NCI-H1694 treated with DMSO at 0.1 percent for 48 hours (cell line): ENCODE measurements at regions not wholly inside any gene's neighbourhood (a gene's known extent, or its start where the extent isn't known, plus 50 kb on each side); places are given as distances from the start of the nearest gene placed in this dataset.
"Not testable (repeated sequence)": the region's sequence is repeated elsewhere in the genome, so short reads cannot be mapped to it uniquely, and the experiment has no call there.

Experiments used
- DNase-seq: peaks from one replicate; lab custom pipeline; 2025; lab: John Stamatoyannopoulos, UW

- DNase-seq, result no peak
Observed at GRCh38 chr7:156065400-156065799, 253.1 kb upstream of the SHH start.

- no peak for DNase-seq
Observed at GRCh38 chr7:156064971-156065386, 252.7 kb upstream of the SHH start.

GRCh38 chr7:156063241-156063810, 251.1 kb upstream of the SHH start:
- DNase-seq, result no peak

GRCh38 chr7:156062286-156062685, 250.0 kb upstream of the SHH start:
- no peak for DNase-seq

- no peak for DNase-seq
Observed at GRCh38 chr7:156061689-156062255, 249.5 kb upstream of the SHH start.

- DNase-seq, result no peak
Observed at GRCh38 chr7:156060925-156061324, 248.7 kb upstream of the SHH start.

GRCh38 chr7:156059369-156059768, 247.1 kb upstream of the SHH start:
- no peak for DNase-seq

- no peak for DNase-seq
Observed at GRCh38 chr7:156058248-156058647, 246.0 kb upstream of the SHH start.

GRCh38 chr7:156056534-156056933, 244.3 kb upstream of the SHH start:
- DNase-seq, result no peak

- DNase-seq, result no peak
Observed at GRCh38 chr7:156055206-156055822, 243.1 kb upstream of the SHH start.

GRCh38 chr7:156051884-156052283, 239.6 kb upstream of the SHH start:
- DNase-seq, result no peak

- DNase-seq, result no peak
Observed at GRCh38 chr7:156050636-156051569, 238.6 kb upstream of the SHH start.

GRCh38 chr7:156049366-156049765, 237.1 kb upstream of the SHH start:
- no peak for DNase-seq

GRCh38 chr7:156046031-156046560, 233.8 kb upstream of the SHH start:
- no peak for DNase-seq

GRCh38 chr7:156043416-156044178, 231.3 kb upstream of the SHH start:
- DNase-seq, result no peak

- DNase-seq, result no peak
Observed at GRCh38 chr7:156041398-156041797, 229.1 kb upstream of the SHH start.

GRCh38 chr7:156039971-156040677, 227.9 kb upstream of the SHH start:
- DNase-seq, result no peak

- DNase-seq, result no peak
Observed at GRCh38 chr7:156039194-156039593, 226.9 kb upstream of the SHH start.

GRCh38 chr7:156038345-156038744, 226.1 kb upstream of the SHH start:
- no peak for DNase-seq

GRCh38 chr7:156036153-156036552, 223.9 kb upstream of the SHH start:
- no peak for DNase-seq

- DNase-seq, result not testable (repeated sequence)
Observed at GRCh38 chr7:156035387-156035786, 223.1 kb upstream of the SHH start.
